GM23338 (cell line): ENCODE measurements at regions not wholly inside any gene's neighbourhood (a gene's known extent, or its start where the extent isn't known, plus 50 kb on each side); places are given as distances from the start of the nearest gene placed in this dataset.

Source experiments
- CREB1 ChIP-seq: fragments of 250-450 bp; sonication (Bioruptor Pico); IDR thresholded peaks from 2 replicates; pipeline ENCODE4 v1.5.0; 2020; ENCODE audit warnings: low read depth, mild to moderate bottlenecking, moderate library complexity
- CTCF ChIP-seq, 2 experiments: fragments of 200-600 bp in 1 of 2; sonication (generic) in 1 of 2; conservative IDR thresholded peaks; 2 replicates each; pipeline versions ENCODE4 v1.5.1 to v1.6.1; 2016 to 2017; ENCODE audit warnings: antibody characterized with exemption in 2 of 2, low read depth in 2 of 2, mild to moderate bottlenecking in 2 of 2, moderate library complexity in 1 of 2
- EZH2 ChIP-seq: fragments of 200-600 bp; sonication (generic); IDR thresholded peaks from one replicate; pipeline ENCODE4 v1.8.0; 2017; ENCODE audit warnings: antibody characterized with exemption, mild to moderate bottlenecking, low read depth; ENCODE audit not compliant: unreplicated experiment
- EZH2phosphoT487 ChIP-seq: fragments of 200-600 bp; sonication (generic); IDR thresholded peaks from one replicate; pipeline ENCODE4 v1.8.1; 2018; ENCODE audit warnings: antibody characterized with exemption; ENCODE audit not compliant: unreplicated experiment
- JUNB ChIP-seq: IDR thresholded peaks from one replicate; pipeline ENCODE4 v1.6.1; 2016; ENCODE audit warnings: antibody characterized with exemption; ENCODE audit not compliant: unreplicated experiment
- POLR2AphosphoS5 ChIP-seq: IDR thresholded peaks from 2 replicates; pipeline ENCODE4 v1.6.1; 2016; ENCODE audit warnings: antibody characterized with exemption, low read depth
- STAT1 ChIP-seq: IDR thresholded peaks from one replicate; pipeline ENCODE4 v1.6.1; 2016; ENCODE audit warnings: antibody characterized with exemption; ENCODE audit not compliant: unreplicated experiment
- ZNF114 ChIP-seq: fragments of 250-450 bp; sonication (Bioruptor Pico); IDR thresholded peaks from 2 replicates; pipeline ENCODE4 v1.5.0; 2020; ENCODE audit warnings: mild to moderate bottlenecking, moderate library complexity
- TF ChIP-seq, protein P1 (sequence below): IDR thresholded peaks from one replicate; pipeline ENCODE4 v1.6.1; 2018; ENCODE audit warnings: antibody characterized with exemption; ENCODE audit not compliant: unreplicated experiment
- TF ChIP-seq, protein P2 (sequence below): IDR thresholded peaks from 2 replicates; pipeline ENCODE4 v1.6.1; 2016; ENCODE audit warnings: antibody characterized with exemption

DNA sequence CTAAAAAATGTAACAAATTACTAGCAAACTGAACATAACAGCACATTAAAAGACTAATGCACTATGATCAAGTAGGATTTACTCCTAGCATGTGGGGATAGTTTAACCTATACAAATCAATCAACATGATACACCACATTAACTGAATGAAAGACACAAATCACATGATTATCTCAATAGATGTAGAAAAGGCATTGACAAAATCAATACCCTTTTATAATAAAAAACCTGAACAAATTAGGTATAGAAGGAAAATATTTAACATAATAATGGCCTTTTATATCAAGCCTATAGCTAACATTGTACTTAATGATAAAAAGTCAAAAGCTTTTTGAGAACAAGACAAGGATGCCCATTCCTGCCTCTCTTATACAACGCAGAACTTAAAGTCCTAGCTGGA lies 540.0 kb downstream of the RERGL start:
- TF ChIP-seq CTCF (conservative IDR thresholded peaks at IDR 0.05; ENCODE audit: low read depth in 2 of 2) (no peak), EZH2 (no peak), POLR2AphosphoS5 (no peak), EZH2phosphoT487 (no peak), JUNB (no peak), CREB1 (CRISPR knock-in tag) (no peak), STAT1 (no peak), ZNF114 (no peak)
- TF ChIP-seq, protein P1, sequence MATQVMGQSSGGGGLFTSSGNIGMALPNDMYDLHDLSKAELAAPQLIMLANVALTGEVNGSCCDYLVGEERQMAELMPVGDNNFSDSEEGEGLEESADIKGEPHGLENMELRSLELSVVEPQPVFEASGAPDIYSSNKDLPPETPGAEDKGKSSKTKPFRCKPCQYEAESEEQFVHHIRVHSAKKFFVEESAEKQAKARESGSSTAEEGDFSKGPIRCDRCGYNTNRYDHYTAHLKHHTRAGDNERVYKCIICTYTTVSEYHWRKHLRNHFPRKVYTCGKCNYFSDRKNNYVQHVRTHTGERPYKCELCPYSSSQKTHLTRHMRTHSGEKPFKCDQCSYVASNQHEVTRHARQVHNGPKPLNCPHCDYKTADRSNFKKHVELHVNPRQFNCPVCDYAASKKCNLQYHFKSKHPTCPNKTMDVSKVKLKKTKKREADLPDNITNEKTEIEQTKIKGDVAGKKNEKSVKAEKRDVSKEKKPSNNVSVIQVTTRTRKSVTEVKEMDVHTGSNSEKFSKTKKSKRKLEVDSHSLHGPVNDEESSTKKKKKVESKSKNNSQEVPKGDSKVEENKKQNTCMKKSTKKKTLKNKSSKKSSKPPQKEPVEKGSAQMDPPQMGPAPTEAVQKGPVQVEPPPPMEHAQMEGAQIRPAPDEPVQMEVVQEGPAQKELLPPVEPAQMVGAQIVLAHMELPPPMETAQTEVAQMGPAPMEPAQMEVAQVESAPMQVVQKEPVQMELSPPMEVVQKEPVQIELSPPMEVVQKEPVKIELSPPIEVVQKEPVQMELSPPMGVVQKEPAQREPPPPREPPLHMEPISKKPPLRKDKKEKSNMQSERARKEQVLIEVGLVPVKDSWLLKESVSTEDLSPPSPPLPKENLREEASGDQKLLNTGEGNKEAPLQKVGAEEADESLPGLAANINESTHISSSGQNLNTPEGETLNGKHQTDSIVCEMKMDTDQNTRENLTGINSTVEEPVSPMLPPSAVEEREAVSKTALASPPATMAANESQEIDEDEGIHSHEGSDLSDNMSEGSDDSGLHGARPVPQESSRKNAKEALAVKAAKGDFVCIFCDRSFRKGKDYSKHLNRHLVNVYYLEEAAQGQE: no peak
- TF ChIP-seq, protein P2, sequence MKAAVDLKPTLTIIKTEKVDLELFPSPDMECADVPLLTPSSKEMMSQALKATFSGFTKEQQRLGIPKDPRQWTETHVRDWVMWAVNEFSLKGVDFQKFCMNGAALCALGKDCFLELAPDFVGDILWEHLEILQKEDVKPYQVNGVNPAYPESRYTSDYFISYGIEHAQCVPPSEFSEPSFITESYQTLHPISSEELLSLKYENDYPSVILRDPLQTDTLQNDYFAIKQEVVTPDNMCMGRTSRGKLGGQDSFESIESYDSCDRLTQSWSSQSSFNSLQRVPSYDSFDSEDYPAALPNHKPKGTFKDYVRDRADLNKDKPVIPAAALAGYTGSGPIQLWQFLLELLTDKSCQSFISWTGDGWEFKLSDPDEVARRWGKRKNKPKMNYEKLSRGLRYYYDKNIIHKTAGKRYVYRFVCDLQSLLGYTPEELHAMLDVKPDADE: no peak
